K562 (cell line): ENCODE measurements at regions not wholly inside any gene's neighbourhood (a gene's known extent, or its start where the extent isn't known, plus 50 kb on each side); places are given as distances from the start of the nearest gene placed in this dataset.

Experiments
- SMC3 ChIP-seq: conservative IDR thresholded peaks from 2 replicates; pipeline ENCODE4 v1.6.1; 2011; ENCODE audit warnings: low read depth, low read length, improper control_type of control experiment; ENCODE audit not compliant: insufficient read depth
- ZBTB43 ChIP-seq: sonication (generic); formaldehyde crosslinking; IDR thresholded peaks from 2 replicates; pipeline ENCODE4 v1.8.0; 2023; ENCODE audit warnings: mild to moderate bottlenecking, missing genetic modification reagents
- ZNF277 ChIP-seq: fragments of 250-450 bp; sonication (Bioruptor Pico); IDR thresholded peaks from 2 replicates; pipeline ENCODE4 v1.8.0; 2022; ENCODE audit warnings: inconsistent platforms, mild to moderate bottlenecking, moderate library complexity, borderline replicate concordance

GRCh38 chr7:17500736-17501135, 202.3 kb downstream of the AHR start:
- TF ChIP-seq ZNF277 (CRISPR knock-in tag) (no peak), ZBTB43 (no peak), SMC3 (no peak)
